GM19468 (cell line): ENCODE measurements at regions not wholly inside any gene's neighbourhood (a gene's known extent, or its start where the extent isn't known, plus 50 kb on each side); places are given as distances from the start of the nearest gene placed in this dataset.
A peak's percentile ranks its signal among the peaks of the same experiment; 100 is the strongest.

Source experiments
- ATAC-seq: cut with Tn5 transposase; IDR thresholded peaks from one replicate; pipeline ENCODE4 v1.9.1; 2021; ENCODE audit warnings: mild to moderate bottlenecking, moderate library complexity, moderate number of reproducible peaks; ENCODE audit not compliant: unreplicated experiment; ENCODE audit errors: extremely low read depth

- ATAC-seq: no peak
These were observed 79.3 kb upstream of the NEBL start for GRCh38 chr10:20976390-20976789.

DNA sequence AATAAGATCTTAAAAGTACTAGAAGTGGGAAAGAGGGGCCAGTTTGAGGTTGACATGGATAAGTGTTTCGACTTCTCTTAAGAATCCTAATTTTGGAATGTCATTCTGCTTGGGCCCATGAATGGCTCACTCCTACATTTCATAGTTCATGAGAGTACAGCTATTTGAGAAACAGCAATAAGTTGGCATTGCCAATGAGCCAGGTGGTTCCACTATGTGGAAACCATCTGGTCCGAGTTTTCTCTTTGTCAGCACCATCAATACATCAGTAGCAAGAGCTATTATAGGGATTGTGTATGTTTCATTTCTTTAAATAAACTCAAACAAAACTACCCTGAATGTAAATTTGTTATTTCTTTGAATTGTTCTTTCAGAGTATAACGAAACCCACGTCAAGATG lies 78.1 kb upstream of the NEBL start:
- ATAC-seq: no peak

DNA sequence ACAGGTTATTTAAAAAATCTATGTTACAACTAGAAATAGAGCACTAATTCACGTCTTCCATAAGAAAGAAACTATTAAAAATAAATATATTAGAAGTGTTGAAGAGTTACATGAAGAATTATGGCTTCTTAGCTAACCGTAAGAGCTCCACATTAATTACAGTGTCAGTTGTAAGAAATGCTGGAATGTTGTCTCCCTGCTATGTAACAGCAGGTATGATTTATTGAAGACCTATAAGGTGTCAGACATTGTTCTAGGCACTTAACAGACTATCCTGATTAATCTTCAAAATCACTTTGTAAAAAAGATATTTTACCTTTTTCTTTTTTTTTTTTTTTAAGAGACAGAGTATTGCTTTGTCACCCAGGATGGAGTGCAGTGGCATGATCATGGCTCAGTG lies 75.8 kb upstream of the NEBL start:
- ATAC-seq: no peak

GRCh38 chr10:20971901-20972300 lies 74.8 kb upstream of the NEBL start:
- ATAC-seq: no peak

DNA sequence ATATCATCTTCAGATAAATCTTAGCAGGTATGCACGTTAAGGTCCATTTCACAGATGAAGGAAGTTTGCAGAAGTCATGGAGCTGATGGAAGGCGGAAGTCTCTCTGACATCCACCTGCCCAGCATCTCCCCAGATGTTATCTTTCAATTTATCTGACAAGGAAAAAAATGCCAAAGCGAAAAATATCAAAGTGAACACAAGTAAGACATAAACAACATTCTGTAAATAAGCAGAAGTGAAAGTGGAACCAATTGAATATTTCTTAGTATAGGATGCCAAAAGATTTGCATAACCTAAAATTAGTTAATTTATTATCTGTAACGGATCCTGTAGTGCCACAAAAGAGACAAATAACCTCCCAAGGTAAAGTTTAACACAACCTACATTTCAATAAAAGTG lies 73.6 kb upstream of the NEBL start:
- peak; percentile 93 for ATAC-seq

DNA sequence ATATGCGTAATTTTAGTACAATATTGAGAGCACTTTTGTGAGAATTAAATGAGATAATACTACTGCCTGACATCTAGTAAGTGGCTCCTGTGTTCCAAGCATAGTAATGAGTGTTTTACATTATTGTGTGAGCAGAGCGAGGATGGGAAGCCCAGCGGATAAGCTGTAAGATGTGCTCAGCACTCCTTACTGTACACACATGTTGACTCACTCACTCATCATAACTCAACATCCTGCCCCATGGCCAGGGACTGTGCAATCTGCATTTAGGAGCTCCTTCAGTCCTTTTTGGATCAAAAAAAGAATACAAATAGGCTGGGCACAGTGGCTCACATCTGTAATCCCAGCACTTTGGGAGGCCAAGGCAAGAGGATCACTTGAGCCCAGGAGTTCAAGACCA lies 72.9 kb upstream of the NEBL start:
- no peak for ATAC-seq

GRCh38 chr10:20966426-20966825 lies 69.3 kb upstream of the NEBL start:
- no peak for ATAC-seq

DNA sequence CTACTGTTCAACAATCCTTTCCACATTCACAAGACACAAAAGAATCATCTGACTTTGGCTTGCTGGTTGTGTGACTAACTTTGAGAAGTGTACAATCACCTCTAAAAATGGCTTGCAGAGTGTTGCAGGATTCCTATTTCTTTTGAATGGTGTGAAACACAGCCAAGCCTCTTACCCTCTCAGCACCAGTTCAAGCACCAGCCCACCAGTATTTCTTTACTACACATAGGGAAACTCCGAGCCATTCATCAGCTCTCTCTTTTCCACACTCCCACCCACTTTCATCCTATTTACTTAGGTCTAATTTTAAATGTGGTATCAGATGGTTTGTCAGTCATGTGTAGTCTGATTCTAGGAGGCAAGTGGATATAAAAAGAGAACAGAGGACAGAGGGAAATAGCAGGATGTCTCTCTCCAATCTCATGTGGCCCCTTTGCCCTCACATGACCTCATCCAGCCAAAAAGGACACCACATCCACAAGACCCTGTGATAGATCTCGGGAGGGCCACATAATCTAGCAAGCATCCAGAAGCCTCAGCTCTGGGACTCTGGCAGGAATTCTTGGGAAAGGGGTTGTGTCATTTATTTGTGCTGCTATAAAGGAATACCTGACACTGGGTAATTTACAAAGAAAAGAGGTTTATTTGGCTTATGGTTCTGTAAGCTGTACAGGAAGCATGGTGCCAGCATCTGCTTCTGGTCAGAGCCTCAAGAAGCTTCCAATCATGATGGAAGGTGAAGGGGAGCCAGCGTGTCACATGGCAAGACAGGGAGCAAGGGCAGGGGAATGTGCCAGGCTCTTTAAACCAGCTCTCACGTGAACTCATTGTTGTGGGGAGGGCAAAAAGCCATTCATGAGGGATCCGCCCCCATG lies 66.8 kb upstream of the NEBL start:
- ATAC-seq: no peak

DNA sequence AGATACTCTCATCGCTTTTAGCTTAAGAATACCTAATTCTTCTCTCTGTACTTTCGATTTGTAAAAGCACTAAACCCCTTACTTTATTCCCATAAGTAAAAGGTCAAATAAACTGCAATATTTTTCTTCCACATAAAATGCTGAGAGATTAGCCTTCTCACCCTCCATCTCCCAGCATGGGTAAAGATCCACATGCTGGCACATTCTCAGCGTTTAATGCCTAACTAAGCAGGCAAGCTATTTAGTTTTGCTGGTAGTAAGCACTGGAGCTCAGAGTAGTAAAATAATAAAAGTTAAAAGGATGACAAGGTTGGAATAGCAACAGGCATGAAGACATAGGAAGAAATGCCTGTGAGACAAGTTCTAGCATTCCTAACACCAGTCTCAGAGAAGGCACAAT lies 65.9 kb upstream of the NEBL start:
- no peak for ATAC-seq

DNA sequence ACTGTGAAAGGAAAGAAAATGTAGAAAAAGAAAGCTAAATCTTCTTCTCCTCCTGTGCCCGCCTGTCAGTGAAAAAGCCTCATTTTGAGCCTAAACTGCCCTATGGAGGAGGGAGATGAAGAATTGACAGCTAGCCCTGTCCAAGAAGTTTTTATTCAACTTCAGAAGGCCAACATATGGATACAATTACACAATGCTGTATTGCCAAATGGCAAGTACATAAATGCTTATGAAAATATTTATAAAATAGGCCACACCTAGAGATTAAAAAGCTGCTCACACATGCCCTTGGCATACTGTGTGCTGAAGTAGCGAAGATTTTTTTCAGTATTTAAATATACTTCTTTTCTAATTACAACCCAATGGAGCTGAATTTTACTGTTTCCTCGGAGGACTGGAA lies 65.1 kb upstream of the NEBL start:
- ATAC-seq: no peak

DNA sequence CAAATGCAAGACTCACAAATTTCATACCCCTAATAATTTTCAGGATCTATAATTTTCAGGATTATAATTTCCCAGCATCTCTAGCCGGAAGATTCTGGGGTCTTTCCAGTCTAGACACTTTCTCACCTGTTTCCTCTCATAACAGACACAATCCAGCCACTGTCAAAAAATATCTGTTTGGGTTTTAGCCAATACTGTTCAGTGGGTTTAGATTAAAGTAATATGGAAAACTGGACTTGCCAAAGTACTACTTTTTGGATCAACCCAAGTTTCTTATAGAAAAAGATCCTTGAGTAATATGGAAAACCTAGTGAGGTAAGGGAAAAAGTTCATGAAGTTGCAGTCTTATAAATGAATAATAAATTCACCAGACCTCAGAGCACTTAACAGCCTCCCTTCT lies 62.1 kb upstream of the NEBL start:
- ATAC-seq: no peak

GRCh38 chr10:20958764-20959163 lies 61.7 kb upstream of the NEBL start:
- no peak for ATAC-seq

DNA sequence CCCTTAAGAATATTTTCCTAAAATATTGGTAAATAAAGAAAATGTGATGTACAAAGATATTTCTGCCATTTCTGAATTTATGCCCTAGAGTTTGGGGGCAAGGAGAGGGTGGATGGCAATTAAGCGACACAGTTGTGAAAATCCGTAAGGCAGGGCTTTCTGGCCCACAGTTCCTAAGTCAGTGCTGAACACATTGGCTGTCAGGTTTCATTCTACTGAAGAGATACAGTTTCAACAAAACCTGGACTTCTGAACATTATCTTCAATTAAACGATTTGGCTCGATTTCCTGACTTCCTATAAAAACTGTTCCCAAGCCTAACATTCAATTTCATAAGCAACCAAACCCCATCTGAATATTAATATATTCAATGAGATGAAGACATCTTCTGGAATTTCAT lies 61.1 kb upstream of the NEBL start:
- ATAC-seq: no peak

GRCh38 chr10:20957744-20958143 lies 60.6 kb upstream of the NEBL start:
- no peak for ATAC-seq

DNA sequence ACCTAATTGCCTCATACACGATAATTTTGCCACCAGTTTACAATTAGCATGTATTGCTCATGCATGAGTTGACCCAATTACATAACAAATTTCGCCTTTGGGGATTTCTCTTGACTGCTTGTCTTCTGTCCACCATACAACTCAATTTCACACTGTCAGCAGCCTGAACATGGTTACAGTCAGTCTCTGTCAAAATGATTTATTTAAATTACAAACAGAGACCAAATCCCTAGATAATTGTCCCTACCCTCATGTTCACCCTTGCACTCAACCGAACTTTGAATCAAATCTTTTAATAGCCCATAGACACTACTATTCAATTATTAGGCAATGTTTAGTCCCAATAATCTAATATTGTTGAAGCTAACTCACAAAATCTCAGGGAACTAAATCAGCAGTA lies 59.7 kb upstream of the NEBL start:
- no peak for ATAC-seq

DNA sequence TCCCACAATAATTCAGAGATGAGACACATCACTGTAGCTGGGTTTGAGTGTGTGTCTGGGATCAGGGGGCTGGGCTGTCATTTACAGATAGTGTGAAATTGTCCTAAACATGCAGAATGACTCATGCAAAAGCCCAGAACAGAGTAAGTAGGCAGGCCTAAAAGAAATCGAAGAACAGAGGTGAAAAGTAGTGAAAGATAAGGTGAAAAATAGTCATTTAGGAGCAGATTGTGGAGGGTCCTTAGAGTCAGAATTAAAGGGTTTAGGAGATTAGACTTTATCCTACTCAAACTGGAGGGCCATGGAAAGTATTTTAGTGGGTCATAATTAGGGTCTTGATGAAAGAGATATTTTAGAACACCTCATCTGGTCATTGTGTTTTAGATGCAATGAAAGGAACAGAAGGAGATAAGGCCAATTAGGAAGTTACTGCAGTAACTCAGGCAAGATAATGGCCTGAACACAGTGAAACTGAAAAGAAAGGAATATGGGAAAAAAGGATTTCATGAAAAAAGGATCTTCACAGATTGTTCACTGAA lies 58.3 kb upstream of the NEBL start:
- ATAC-seq: no peak

- no peak for ATAC-seq
These were observed 57.4 kb upstream of the NEBL start for GRCh38 chr10:20954519-20954918.

- no peak for ATAC-seq
These were observed 56.0 kb upstream of the NEBL start for GRCh38 chr10:20953120-20953519.

- no peak for ATAC-seq
These were observed 52.9 kb upstream of the NEBL start for GRCh38 chr10:20949967-20950366.

DNA sequence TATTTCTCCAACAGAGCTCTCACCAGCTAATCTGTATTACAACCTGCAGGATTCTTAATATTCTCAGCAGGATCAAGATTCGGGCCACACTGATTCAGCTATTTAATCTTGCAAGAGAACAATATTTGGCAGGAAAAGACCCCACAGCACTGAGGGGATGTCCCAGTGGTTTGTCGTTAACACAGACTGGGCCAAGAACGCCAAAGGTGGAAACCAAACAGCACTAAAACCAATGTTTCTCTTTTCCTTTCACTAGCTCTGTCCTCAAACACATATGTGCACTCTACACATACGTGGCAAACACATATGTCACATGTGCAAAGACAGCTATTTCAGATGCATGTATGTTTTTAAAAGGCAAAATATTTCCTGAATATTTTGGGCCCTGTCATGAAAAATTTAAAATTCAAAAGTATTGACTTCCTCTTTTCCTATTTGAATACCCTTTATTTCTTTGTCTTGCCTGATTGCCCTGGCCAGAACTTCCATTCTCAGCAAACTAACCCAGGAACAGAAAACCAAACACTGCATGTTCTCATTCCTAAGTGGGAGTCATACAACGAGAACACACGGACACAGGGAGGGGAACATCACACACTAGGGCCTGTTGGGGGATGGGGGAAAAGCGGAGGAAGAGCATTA lies 51.7 kb upstream of the NEBL start:
- peak; percentile 80 for ATAC-seq
